ENCODE measurements at regions not wholly inside any gene's neighbourhood (a gene's known extent, or its start where the extent isn't known, plus 50 kb on each side); places are given as distances from the start of the nearest gene placed in this dataset.

- DNase-seq, result no peak
Observed at GRCh38 chr20:22465622-22466446, 118.5 kb downstream of the FOXA2 start.

GRCh38 chr20:22464312-22465003, 119.9 kb downstream of the FOXA2 start:
- no peak for DNase-seq

- no peak for DNase-seq
Observed at GRCh38 chr20:22462975-22463914, 121.1 kb downstream of the FOXA2 start.

GRCh38 chr20:22460803-22461202, 123.6 kb downstream of the FOXA2 start:
- DNase-seq, result no peak

- no peak for DNase-seq
Observed at GRCh38 chr20:22460231-22460630, 124.1 kb downstream of the FOXA2 start.

- DNase-seq, result no peak
Observed at GRCh38 chr20:22459754-22460153, 124.6 kb downstream of the FOXA2 start.

- no peak for DNase-seq
Observed at GRCh38 chr20:22456109-22456508, 128.3 kb downstream of the FOXA2 start.

GRCh38 chr20:22455259-22455658, 129.1 kb downstream of the FOXA2 start:
- no peak for DNase-seq

- no peak for DNase-seq
Observed at GRCh38 chr20:22453244-22454080, 130.9 kb downstream of the FOXA2 start.

GRCh38 chr20:22452442-22453011, 131.8 kb downstream of the FOXA2 start:
- no peak for DNase-seq

GRCh38 chr20:22450537-22450936, 133.8 kb downstream of the FOXA2 start:
- DNase-seq, result no peak

- no peak for DNase-seq
Observed at GRCh38 chr20:22449188-22449973, 135.0 kb downstream of the FOXA2 start.

GRCh38 chr20:22447447-22447778, 137.0 kb downstream of the FOXA2 start:
- no peak for DNase-seq

GRCh38 chr20:22446613-22447446, 137.5 kb downstream of the FOXA2 start:
- DNase-seq, result no peak

GRCh38 chr20:22442318-22442717, 142.1 kb downstream of the FOXA2 start:
- no peak for DNase-seq

- no peak for DNase-seq
Observed at GRCh38 chr20:22438926-22439325, 145.4 kb downstream of the FOXA2 start.

- DNase-seq, result no peak
Observed at GRCh38 chr20:22438346-22438745, 146.0 kb downstream of the FOXA2 start.

GRCh38 chr20:22437354-22437753, 147.0 kb downstream of the FOXA2 start:
- DNase-seq, result no peak

- no peak for DNase-seq
Observed at GRCh38 chr20:22431419-22431818, 153.0 kb downstream of the FOXA2 start.

GRCh38 chr20:22430746-22431168, 153.6 kb downstream of the FOXA2 start:
- no peak for DNase-seq

Data from stimulated activated CD4-positive, alpha-beta T cell treated with anti-CD3 and anti-CD28 coated beads, Interleukin-4, amount 100 ng/mL, for 1 hour (primary cell).